Activated T-cell treated with anti-CD3 and anti-CD28 coated beads for 48 hours (primary cell): ENCODE measurements at regions not wholly inside any gene's neighbourhood (a gene's known extent, or its start where the extent isn't known, plus 50 kb on each side); places are given as distances from the start of the nearest gene placed in this dataset.

ENCODE experiments used
- DNase-seq: peaks from one replicate; pipeline ENCODE4 v3.0.0-alpha.2; 2020; ENCODE audit warnings: low read depth

DNA sequence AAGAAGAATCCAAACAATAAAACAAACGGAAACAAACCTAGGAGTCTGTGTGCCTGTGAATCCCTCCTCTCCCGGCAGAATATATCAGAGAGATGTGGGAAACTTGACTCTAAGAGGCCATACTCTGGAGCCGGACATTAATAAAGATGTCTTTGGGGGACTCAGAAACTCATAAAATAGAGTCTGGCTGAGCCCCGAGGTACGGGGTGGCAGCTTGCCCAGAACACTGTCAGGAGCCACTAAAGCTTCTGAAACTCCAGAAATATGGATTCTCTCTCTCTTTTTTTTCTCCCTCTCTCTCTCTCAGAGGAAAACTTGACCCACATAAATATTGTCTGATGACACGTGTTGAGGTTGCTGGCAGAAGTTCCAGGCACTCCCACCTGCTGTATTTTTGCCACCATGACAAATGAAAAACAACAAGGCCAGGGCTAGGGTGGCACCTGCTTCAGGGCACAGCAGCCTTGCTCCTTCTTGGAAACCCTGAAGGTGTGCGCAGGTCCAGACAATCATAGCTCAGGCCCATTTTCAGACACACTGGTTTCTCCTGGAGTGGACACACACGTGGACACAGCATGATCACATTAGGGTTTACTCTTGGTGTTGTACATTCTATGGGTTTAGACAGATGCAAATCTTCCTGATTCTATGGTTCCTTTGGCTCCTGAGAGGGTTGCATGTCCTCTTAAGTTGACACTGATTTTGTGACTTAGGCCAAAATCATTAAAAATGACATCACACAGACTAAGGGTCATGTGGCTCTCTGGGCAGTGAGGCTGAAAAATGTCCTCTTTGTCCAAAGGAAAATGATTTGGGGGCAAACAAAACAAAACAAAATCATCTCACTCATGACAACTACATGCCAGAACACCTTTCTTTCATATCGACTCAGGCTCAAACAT is 282.6 kb upstream of the IRX3 start:
- no peak for DNase-seq

DNA sequence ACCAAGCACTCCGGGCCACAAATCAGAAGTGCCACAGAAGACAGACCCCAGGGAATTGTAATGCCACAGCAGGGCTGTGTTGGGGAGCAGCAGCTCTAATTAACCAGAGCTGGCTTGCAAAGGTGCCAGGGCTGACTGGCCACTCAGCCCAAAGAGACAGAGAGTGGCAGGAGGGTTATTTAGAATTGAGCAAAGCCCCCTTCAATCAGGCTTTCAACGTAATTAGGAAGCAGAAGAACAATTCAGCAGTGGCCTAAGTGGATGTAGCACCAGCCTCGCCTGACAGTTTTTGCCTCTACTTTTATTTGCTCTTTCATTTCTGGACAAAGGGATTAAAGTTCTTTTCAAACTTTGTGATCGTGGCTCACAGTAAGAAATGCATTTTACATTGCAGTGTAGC is 278.3 kb upstream of the IRX3 start:
- DNase-seq, result no peak

DNA sequence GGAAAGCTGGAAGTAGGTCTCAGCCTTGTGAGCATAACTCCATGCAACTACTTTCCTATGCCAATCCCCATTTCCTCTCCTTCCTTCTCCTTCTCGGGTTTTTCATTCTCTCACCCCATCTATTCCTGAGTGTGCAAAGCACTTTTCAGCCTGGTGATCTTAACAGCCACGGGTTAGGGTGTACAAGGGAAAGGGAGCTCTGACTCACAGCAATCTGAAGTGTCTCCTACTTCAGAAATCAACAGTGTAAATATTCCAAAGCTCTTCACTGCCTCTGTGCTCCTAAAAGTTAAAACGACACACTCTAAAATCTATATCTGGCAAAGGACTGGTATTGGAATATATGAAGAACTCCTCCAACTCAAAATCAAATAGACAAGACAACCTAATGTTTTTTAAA is 268.0 kb upstream of the IRX3 start:
- no peak for DNase-seq

GRCh38 chr16:54548281-54548680 is 261.7 kb upstream of the IRX3 start:
- no peak for DNase-seq

DNA sequence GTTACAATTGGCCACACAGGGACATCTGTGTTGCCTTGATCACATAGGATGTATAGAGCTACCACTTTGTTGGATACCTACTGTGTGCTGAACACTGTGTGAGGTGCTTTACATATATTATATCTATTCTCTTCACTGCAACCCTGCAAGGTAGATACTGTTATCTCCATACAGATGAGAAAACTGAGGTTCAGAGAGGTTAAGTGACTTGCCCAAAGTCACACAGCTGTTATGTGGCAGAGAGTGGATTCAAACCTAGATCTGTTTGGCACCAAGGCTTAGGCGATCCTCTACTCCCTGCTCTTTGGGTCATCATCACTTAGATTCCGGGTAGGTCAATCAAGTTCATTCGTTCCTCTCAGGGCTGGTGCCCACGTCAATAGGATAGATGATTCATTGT is 260.5 kb upstream of the IRX3 start:
- DNase-seq, result no peak

- DNase-seq, result no peak
Measured at GRCh38 chr16:54546521-54546920, 259.9 kb upstream of the IRX3 start.

GRCh38 chr16:54545854-54546511 is 259.4 kb upstream of the IRX3 start:
- DNase-seq, result no peak

DNA sequence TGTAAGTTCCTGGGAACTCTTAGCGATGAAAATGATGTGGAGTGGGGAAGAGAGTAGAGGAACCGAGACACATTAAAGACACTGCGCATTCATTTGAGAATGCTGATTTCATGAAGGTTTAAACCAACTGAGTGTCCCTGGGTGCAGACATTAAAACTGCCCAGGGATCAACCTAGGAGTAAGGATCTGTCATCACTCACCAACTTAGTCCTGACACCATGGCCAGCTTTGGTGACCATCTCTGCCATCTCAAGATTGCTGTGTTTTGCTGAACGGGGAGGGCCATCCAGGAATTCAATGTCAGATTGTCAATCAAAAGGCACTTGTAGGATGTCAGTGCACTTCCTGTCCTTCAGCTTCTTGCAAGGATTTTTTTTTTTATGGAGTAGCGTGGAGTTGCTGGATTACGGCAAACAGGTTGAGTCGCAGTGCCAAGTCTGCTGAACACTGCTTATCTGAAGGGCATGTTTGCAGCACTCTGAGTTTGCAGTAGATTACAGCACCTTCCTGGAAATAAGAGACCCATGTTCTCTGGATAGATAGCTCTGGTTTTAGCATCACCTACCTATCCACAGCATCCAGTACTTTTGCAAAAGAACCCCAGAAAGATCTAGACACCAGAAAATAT is 258.1 kb upstream of the IRX3 start:
- DNase-seq, result no peak

GRCh38 chr16:54542805-54543505 is 256.4 kb upstream of the IRX3 start:
- no peak for DNase-seq

DNA sequence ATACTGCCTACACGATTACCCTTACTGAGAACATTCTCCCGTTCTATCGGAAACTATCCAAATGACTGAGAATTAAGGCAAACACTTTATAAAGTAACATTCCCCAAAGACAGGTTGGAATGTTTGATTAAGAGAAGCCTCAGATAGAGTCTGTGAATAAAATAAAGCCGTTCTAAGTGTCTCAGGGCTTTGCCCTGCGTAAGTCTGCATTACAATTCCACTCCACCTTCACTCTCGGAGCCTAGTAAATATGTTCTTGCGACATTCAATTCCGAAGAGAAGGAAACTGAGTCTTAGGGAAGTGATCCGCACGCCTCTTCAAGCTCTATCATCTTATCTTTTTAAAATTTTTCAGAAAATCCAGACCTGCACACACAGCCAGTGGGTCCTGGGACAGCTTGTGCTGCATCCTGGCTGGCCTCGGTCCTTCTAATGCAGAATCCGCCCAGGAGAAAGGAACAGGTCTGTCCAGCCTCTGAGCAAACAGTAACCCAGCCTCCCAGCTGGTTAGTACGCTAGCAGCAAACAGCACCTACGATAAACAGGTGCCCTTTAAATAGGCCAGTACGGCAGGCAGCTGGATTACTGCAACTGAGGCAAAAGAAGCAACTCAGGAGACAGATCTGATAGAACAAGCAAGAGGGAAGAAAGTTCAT is 254.1 kb upstream of the IRX3 start:
- DNase-seq, result no peak

GRCh38 chr16:54538276-54538675 is 251.7 kb upstream of the IRX3 start:
- no peak for DNase-seq

DNA sequence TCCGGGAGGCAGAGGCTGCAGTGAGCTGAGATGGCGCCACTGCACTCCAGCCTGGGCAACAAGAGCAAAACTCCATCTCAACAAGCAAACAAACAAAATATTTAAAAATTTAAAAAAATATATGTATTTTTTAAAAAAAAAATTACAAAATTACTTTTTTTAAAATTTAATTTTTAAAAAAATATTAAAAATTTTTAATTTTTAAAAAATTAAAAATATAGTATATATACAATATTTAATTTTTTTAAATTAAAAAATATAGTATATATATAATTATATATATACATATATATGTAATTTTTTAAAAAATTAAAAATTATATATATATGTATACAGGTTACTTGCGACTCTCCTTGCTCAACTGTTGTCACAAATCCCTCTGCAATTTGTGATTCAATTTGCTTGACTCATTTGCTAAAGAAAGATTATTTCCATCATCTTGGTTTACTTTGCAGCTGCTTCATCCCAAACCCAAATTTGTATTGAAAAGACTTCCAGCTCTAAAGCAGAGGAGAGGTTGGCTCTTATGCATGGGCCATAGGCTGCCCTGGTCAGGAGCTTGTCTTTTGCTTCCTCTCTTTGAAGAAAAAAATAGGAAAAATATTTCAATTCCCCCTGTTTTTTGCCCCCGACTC is 247.4 kb upstream of the IRX3 start:
- no peak for DNase-seq

GRCh38 chr16:54526916-54527315 is 240.3 kb upstream of the IRX3 start:
- DNase-seq, result no peak

DNA sequence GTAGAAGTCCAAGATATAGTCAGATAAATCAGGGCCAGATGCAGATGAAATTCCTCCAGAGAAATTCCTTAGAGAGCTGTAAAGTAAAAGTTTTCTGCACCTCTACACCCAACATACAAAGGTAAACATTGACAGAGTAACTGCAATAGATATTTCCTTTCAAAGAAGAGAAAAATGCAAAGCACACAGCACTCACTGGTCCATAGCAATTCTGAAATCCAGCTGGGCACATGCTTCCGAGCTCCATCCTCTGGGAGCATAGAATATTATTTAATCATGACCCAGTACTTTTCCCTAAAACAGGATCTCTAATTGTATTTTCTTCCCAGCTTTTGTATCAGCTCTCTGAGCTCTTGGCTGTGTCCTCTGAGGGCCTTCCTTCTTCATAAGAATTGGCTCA is 239.5 kb upstream of the IRX3 start:
- no peak for DNase-seq

GRCh38 chr16:54525104-54525503 is 238.5 kb upstream of the IRX3 start:
- DNase-seq, result no peak

- no peak for DNase-seq
Measured at GRCh38 chr16:54522584-54522983, 236.0 kb upstream of the IRX3 start.

GRCh38 chr16:54521327-54521726 is 234.7 kb upstream of the IRX3 start:
- DNase-seq, result no peak

- no peak for DNase-seq
Measured at GRCh38 chr16:54519161-54519695, 232.6 kb upstream of the IRX3 start.

DNA sequence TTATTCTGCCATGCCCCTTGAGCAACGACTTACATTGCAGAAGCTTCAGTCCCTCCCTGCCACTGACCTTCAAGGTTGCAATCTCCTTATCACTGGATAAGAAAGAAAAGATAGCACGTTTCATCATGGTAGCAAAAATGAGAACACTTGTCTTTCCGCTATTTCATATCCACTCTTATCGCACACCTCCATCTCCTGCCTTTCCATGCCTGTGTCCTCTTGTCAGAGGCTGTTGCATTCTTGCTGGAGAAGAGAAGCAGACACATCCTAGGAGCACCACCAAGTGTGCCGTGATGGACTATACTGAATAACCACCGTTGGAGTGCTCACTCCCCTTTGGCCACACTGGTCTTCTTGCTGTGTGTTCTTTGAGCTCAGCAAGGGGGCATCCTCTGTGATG is 230.6 kb upstream of the IRX3 start:
- no peak for DNase-seq

DNA sequence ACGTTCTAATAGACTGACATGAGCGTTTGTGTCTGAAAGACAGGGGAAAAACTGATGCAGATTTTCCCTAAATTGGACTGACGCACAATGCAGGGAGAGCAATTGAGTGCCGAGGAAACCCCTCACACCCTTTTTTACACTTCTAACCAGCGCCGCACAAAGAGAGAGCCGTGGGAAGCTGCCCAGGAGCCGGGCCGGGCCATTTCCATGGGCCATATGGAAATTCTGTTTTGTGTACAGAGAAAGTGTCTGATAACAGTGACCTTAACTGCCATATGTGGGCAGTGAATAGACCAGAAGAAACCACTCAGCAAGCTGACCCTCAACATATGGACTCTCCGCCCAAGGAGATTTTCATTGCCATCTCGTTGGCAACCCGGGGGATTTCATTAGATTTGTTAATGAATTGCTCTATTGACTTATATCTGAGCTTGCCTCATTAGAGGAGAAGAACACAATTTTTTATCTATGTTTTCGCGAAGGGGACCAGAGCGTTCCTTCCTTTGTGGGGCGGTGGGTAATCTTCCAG is 225.9 kb upstream of the IRX3 start:
- DNase-seq, result no peak

GRCh38 chr16:54511222-54511731 is 224.7 kb upstream of the IRX3 start:
- no peak for DNase-seq
